Smooth muscle cell (in vitro differentiated cells): ENCODE measurements at regions not wholly inside any gene's neighbourhood (a gene's known extent, or its start where the extent isn't known, plus 50 kb on each side); places are given as distances from the start of the nearest gene placed in this dataset.
A peak's percentile ranks its signal among the peaks of the same experiment; 100 is the strongest.

Experiments used
- DNase-seq: peaks from one replicate; lab custom pipeline; 2025; ENCODE audit not compliant: unreplicated experiment; lab: John Stamatoyannopoulos, UW
- H2AFZ ChIP-seq: fragments of 200-600 bp; sonication (generic); 2 replicates; pipeline ENCODE4 v1.6.0; 2016; ENCODE audit warnings: antibody characterized with exemption, low read depth, mild to moderate bottlenecking
- H3F3A ChIP-seq: fragments of 200-600 bp; sonication (generic); 2 replicates; pipeline ENCODE4 v1.6.0; 2017; ENCODE audit warnings: antibody characterized with exemption, low read depth
- H3K27ac ChIP-seq: fragments of 200-600 bp; sonication (generic); 2 replicates; pipeline ENCODE4 v1.5.1; 2016; ENCODE audit warnings: low read depth, mild to moderate bottlenecking
- H3K27me3 ChIP-seq: fragments of 200-600 bp; sonication (generic); 2 replicates; pipeline ENCODE4 v1.6.1; 2016; ENCODE audit warnings: low read depth, mild to moderate bottlenecking
- H3K36me3 ChIP-seq: fragments of 200-600 bp; sonication (generic); 2 replicates; pipeline ENCODE4 v1.5.1; 2016; ENCODE audit warnings: low read depth
- H3K4me1 ChIP-seq: fragments of 200-600 bp; sonication (generic); 2 replicates; pipeline ENCODE4 v1.5.1; 2016; ENCODE audit warnings: low read depth
- H3K4me2 ChIP-seq: fragments of 200-600 bp; sonication (generic); 2 replicates; pipeline ENCODE4 v1.6.0; 2016; ENCODE audit warnings: mild to moderate bottlenecking
- H3K4me3 ChIP-seq: fragments of 200-600 bp; sonication (generic); 2 replicates; pipeline ENCODE4 v1.5.1; 2016; ENCODE audit warnings: mild to moderate bottlenecking
- H3K79me2 ChIP-seq: fragments of 200-600 bp; sonication (generic); 2 replicates; pipeline ENCODE4 v1.6.0; 2016; ENCODE audit warnings: low read depth, mild to moderate bottlenecking
- H3K9ac ChIP-seq: fragments of 200-600 bp; sonication (generic); 2 replicates; pipeline ENCODE4 v1.6.0; 2016; ENCODE audit warnings: low read depth
- H3K9me3 ChIP-seq: fragments of 200-600 bp; sonication (generic); replicated peaks from 2 replicates; pipeline ENCODE4 v1.5.1; 2016; ENCODE audit warnings: low read depth
- H4K20me1 ChIP-seq: fragments of 200-600 bp; sonication (generic); 2 replicates; pipeline ENCODE4 v1.6.0; 2016; ENCODE audit warnings: low read depth
- CTCF ChIP-seq: fragments of 200-600 bp; sonication (generic); IDR thresholded peaks from 2 replicates; pipeline ENCODE4 v1.5.1; 2017; ENCODE audit warnings: borderline replicate concordance, mild to moderate bottlenecking, antibody characterized with exemption; ENCODE audit not compliant: insufficient read depth, poor library complexity, severe bottlenecking
- WGBS: methylation state at CpG from one replicate; pipeline ENCODE4 v1.1.7; 2016; ENCODE audit warnings: low lambda C conversion rate; 5-methylcytosine and 5-hydroxymethylcytosine counted together

- Histone ChIP-seq H3K27ac (peak overlapping the region; percentile 73), H3K9ac (no peak overlapping the region), H3K4me2 (peak overlapping the region; percentile 71), H3K27me3 (no peaks in the 10 kb centered on the region), H3F3A (peaks cover 5% of the 10 kb centered on the region), H2AFZ (peak overlapping the region; percentile 21), H3K79me2 (no peaks in the 10 kb centered on the region), H4K20me1 (no peaks in the 10 kb centered on the region), H3K4me3 (no peak overlapping the region), H3K36me3 (no peaks in the 10 kb centered on the region), H3K9me3 (no peaks in the 10 kb centered on the region), H3K4me1 (peaks cover 18% of the 10 kb centered on the region)
- 32% methylated on average over 4 of the region's 4 CpGs for WGBS
- TF ChIP-seq CTCF: no peak
- DNase-seq: no peak
Observed at GRCh38 chr2:74768401-74768914, 65.5 kb upstream of the HK2 start.

GRCh38 chr2:74772046-74772445, 61.9 kb upstream of the HK2 start:
- H3K27me3 ChIP-seq: no peaks in the 10 kb centered on the region
- H3K9me3 ChIP-seq: no peaks in the 10 kb centered on the region
- no peak overlapping the region for H3K27ac ChIP-seq
- DNase-seq: no peak
- no peaks in the 10 kb centered on the region for H3K36me3 ChIP-seq
- no peaks in the 10 kb centered on the region for H4K20me1 ChIP-seq
- H3K9ac ChIP-seq: no peak overlapping the region
- no peak overlapping the region for H3K4me3 ChIP-seq
- no peaks in the 10 kb centered on the region for H3K79me2 ChIP-seq
- H3K4me2 ChIP-seq: no peak overlapping the region
- no peak for TF ChIP-seq CTCF
- H2AFZ ChIP-seq: no peak overlapping the region
- H3K4me1 ChIP-seq: no peaks in the 10 kb centered on the region
- H3F3A ChIP-seq: no peaks in the 10 kb centered on the region

- Histone ChIP-seq H3K9me3 (no peaks in the 10 kb centered on the region), H4K20me1 (no peaks in the 10 kb centered on the region), H3K79me2 (no peaks in the 10 kb centered on the region), H3F3A (no peaks in the 10 kb centered on the region), H3K36me3 (no peaks in the 10 kb centered on the region), H3K9ac (no peak overlapping the region), H2AFZ (peak overlapping the region; percentile 49), H3K4me3 (no peak overlapping the region), H3K27ac (no peak overlapping the region), H3K4me1 (peaks cover 16% of the 10 kb centered on the region), H3K4me2 (no peak overlapping the region), H3K27me3 (no peaks in the 10 kb centered on the region)
- WGBS: 81% methylated on average over 8 of the region's 8 CpGs
- no peak for TF ChIP-seq CTCF
- DNase-seq: no peak
Observed at GRCh38 chr2:74777161-74777900, 56.6 kb upstream of the HK2 start.
